Cardiac fibroblast (primary cell): ENCODE measurements at regions not wholly inside any gene's neighbourhood (a gene's known extent, or its start where the extent isn't known, plus 50 kb on each side); places are given as distances from the start of the nearest gene placed in this dataset.

ENCODE experiments used
- DNase-seq, 2 donors: peaks; one replicate each; pipeline versions ENCODE4 v3.0.0 to v3.0.0-alpha.2; 2010; ENCODE audit warnings: low read depth in 2 of 2
- H3K4me3 ChIP-seq, 2 donors: replicated peaks in 1 of 2; 1 replicate in 1 of 2; 2 replicates in 1 of 2; pipeline ENCODE4 v1.5.1; 2011; ENCODE audit warnings: low read depth in 2 of 2, low read length in 2 of 2, mild to moderate bottlenecking in 2 of 2, moderate library complexity in 1 of 2
- TF ChIP-seq, protein P1 (sequence below): IDR thresholded peaks from one replicate; pipeline ENCODE4 v1.5.1; 2011; ENCODE audit warnings: low read depth, mild to moderate bottlenecking, low read length, inconsistent platforms

DNA sequence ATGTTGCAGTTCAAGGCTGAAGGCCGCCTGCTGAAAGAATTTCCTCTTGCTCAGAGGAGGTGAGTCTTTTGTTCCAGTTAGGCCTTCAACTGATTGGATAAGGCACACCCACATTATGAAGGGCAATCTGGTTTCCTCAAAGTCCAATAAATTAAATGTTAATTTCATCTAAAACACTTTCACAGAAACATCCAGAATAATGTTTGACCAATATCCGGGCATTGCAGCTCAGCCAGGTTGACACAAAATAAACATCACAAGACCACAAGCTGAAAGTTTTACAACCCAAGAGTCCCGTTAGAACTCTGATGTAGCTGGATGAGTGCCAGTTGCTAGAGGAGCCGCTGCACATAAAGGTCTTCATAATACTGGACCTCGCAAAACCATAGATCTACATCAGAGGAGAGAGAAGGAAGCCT is 64.9 kb upstream of the EED start:
- TF ChIP-seq, protein P1, sequence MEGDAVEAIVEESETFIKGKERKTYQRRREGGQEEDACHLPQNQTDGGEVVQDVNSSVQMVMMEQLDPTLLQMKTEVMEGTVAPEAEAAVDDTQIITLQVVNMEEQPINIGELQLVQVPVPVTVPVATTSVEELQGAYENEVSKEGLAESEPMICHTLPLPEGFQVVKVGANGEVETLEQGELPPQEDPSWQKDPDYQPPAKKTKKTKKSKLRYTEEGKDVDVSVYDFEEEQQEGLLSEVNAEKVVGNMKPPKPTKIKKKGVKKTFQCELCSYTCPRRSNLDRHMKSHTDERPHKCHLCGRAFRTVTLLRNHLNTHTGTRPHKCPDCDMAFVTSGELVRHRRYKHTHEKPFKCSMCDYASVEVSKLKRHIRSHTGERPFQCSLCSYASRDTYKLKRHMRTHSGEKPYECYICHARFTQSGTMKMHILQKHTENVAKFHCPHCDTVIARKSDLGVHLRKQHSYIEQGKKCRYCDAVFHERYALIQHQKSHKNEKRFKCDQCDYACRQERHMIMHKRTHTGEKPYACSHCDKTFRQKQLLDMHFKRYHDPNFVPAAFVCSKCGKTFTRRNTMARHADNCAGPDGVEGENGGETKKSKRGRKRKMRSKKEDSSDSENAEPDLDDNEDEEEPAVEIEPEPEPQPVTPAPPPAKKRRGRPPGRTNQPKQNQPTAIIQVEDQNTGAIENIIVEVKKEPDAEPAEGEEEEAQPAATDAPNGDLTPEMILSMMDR = no peak

DNA sequence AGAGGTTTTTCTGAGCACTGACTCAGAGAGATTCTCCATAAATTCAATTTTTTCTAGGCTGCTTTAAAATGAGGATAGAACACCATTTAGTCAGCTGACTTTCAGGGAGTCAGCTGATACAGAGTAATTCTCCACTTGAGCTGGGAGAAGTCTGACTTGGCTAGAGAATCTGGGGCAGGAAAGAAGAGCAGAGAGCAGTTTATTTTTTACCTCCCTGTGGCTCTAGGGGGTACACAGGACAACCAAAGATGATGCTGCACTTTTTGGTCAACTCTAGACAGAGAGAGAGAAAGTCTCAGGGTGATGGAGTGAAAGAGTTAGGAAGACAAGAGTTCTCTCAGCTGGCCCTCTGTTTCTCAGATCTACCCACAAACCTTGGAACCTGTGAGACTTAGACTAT is 67.3 kb upstream of the EED start:
- no peak for DNase-seq
- TF ChIP-seq, protein P1 = no peak
- no peak overlapping the region for H3K4me3 ChIP-seq

More for the DNA sequence above, 64.9 kb upstream of the EED start:
- no peak for DNase-seq
- H3K4me3 ChIP-seq = no peak overlapping the region

DNA sequence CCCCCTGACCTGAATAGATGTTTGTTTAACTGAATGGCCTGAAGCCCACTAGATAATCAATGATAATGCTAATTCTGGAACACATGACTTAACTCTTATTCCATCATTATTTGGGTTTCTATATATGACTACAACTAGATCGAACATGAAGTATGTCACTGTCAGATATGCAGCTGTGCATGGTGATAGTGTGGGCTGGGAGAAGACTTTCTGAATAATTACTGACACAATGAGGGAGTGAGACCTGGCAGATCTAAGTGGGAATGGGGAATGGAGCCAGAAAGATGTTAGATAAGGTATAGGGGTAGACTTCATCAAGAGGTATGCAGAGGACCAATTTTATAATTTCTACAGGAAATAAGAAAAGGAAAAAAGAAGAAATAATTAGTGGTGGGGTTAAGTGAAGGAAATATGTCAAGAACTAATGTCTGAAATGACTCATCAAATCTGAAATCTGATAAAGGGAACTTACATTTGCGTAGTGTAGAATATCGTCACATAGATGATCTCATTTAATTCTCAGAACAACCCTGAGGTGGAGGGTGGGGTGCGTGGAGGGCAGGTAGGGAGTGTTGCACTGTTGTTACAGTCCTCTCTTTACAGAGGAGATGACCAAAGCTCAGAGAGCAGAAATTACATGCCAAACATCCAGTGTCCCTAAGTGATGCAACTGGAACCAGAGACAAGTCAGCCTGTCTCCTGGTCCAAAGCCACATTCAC is 68.2 kb upstream of the EED start:
- TF ChIP-seq, protein P1 = no peak
- peak; percentile 49 to 70 for DNase-seq
- no peak overlapping the region for H3K4me3 ChIP-seq

DNA sequence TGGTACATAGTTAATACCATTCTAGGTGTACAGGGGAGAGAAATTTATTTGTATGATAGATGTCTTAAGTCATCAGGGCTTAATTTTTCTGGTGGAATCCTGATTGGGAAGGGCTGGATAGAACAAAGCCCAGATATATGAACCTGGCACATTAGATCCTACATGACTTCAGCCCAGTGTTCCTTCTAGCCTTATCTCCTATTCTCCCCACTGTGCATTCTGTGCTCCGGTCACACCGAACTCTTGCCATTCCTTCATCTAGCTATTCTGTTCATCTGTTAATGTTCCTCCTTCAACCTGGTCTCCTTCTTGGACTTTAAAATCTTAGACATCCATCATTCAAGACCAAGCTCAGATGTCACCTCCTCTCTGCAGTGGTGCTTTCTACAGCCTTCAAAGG is 68.9 kb upstream of the EED start:
- no peak overlapping the region for H3K4me3 ChIP-seq
- TF ChIP-seq, protein P1 = no peak
- no peak for DNase-seq

DNA sequence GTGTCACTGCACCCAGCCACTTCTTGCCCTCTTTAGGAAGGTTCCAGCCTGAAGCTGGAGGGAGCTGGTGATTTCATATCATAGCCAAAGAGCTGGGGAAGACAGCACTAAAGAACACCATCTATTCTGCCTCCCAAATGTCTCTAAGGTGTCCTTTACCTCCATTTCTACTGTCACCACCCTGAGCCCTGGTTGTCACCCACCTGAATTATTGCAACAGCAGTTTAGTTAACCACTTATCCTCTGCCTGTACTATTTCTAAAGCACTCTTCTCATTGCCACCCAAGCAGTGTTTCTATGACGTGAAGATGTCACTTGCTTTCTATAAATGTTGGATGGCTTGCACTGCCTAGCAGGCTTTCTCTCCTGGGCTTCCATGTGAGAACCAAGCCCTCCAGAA is 69.4 kb upstream of the EED start:
- H3K4me3 ChIP-seq = no peak overlapping the region
- TF ChIP-seq, protein P1 = no peak
- DNase-seq = no peak

DNA sequence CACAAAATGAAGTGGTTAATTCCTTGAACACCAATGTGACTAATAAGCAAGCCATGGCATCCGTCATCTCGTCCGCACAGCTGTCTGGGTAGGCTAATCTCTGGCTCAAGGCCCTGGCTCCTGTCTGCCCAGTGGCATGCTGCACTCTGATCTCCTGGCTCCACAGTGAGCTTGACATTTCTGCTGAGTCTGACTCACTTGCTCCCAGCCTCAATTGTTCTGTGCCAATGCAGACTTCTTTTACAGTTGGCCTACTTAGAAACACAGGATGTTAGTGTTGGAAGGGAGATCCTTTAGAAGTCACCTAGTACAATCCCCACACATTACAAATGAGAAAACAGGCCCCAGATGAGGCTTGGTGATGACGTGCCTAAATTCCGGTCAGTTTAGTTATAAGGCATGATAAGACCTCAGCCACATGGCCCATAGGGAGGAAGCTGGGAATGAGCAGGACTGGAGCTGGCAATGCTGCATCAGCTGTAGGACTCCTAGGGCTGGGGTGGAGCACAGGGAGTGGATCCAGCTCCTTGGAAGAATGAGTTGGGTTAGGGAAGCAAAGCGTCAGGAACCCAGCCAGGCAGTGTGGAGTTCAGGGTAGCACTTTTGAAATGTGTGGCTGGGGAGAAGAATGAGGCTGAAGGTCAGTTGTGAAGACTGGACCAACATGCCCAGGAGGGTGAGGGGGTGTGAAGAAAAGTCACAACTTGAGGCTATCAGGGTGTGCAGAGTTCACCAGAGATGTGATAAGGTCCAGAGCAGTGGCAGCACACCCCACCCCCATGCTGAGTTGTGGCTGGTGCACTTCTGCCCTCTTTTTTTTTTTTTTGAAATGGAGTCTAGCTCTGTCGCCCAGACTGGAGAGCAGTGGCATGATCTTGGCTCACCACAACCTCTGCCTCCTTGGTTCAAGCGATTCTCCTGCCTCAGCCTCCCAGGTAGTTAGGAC is 70.2 kb upstream of the EED start:
- TF ChIP-seq, protein P1 = no peak
- peak; percentile 99 for DNase-seq
- no peak overlapping the region for H3K4me3 ChIP-seq
